IMR-90 (cell line): ENCODE measurements at regions not wholly inside any gene's neighbourhood (a gene's known extent, or its start where the extent isn't known, plus 50 kb on each side); places are given as distances from the start of the nearest gene placed in this dataset.
"Not testable (repeated sequence)": the region's sequence is repeated elsewhere in the genome, so short reads cannot be mapped to it uniquely, and the experiment has no call there.

ENCODE experiments used
- CEBPB ChIP-seq: IDR thresholded peaks from 2 replicates; pipeline ENCODE4 v1.6.1; 2012; ENCODE audit warnings: low read depth, low read length, improper control_type of control experiment
- CHD1 ChIP-seq: IDR thresholded peaks from 2 replicates; pipeline ENCODE4 v1.6.1; 2012; ENCODE audit warnings: low read depth, low read length, improper control_type of control experiment
- FOS ChIP-seq: fragments of 150-350 bp; IDR thresholded peaks from 2 replicates; pipeline ENCODE4 v1.6.1; 2016; ENCODE audit warnings: low read depth, low read length
- MAFK ChIP-seq: IDR thresholded peaks from 2 replicates; pipeline ENCODE4 v1.6.1; 2012; ENCODE audit warnings: low read depth, low read length, improper control_type of control experiment
- MXI1 ChIP-seq: IDR thresholded peaks from 2 replicates; pipeline ENCODE4 v1.6.1; 2012; ENCODE audit warnings: low read depth, mild to moderate bottlenecking, low read length, moderate library complexity, borderline replicate concordance
- NFE2L2 ChIP-seq: fragments of 150-350 bp; IDR thresholded peaks from 2 replicates; pipeline ENCODE4 v1.6.1; 2016; ENCODE audit warnings: low read depth, mild to moderate bottlenecking, low read length
- POLR2A ChIP-seq: IDR thresholded peaks from 2 replicates; pipeline ENCODE4 v1.6.1; 2012; ENCODE audit warnings: mild to moderate bottlenecking, low read depth, low read length
- RAD21 ChIP-seq: IDR thresholded peaks from 2 replicates; pipeline ENCODE4 v1.6.1; 2012; ENCODE audit warnings: low read length, improper control_type of control experiment
- RCOR1 ChIP-seq: IDR thresholded peaks from 2 replicates; pipeline ENCODE4 v1.6.1; 2012; ENCODE audit warnings: mild to moderate bottlenecking, low read length, improper control_type of control experiment; ENCODE audit not compliant: insufficient replicate concordance
- RFX5 ChIP-seq: IDR thresholded peaks from 2 replicates; pipeline ENCODE4 v1.8.0; 2012; ENCODE audit warnings: low read depth, mild to moderate bottlenecking, low read length, moderate library complexity
- SMC3 ChIP-seq: fragments of 150-350 bp; IDR thresholded peaks from 2 replicates; pipeline ENCODE4 v1.6.1; 2016; ENCODE audit warnings: low read depth, mild to moderate bottlenecking, antibody characterized with exemption, low read length, moderate library complexity
- USF2 ChIP-seq: fragments of 150-350 bp; IDR thresholded peaks from 2 replicates; pipeline ENCODE4 v1.6.1; 2017; ENCODE audit warnings: mild to moderate bottlenecking, antibody characterized with exemption, low read length, low read depth
- TF ChIP-seq, protein P1 (sequence below): conservative IDR thresholded peaks from 2 replicates; pipeline ENCODE4 v1.5.1; 2012; ENCODE audit warnings: mild to moderate bottlenecking, low read depth, low read length, improper control_type of control experiment

GRCh38 chrX:40222612-40223011 lies 124.9 kb upstream of the BCOR start:
- not testable (repeated sequence) for TF ChIP-seq MXI1, RAD21, POLR2A, CEBPB, MAFK, CHD1, SMC3, FOS, RFX5, RCOR1, USF2, NFE2L2
- TF ChIP-seq, protein P1, sequence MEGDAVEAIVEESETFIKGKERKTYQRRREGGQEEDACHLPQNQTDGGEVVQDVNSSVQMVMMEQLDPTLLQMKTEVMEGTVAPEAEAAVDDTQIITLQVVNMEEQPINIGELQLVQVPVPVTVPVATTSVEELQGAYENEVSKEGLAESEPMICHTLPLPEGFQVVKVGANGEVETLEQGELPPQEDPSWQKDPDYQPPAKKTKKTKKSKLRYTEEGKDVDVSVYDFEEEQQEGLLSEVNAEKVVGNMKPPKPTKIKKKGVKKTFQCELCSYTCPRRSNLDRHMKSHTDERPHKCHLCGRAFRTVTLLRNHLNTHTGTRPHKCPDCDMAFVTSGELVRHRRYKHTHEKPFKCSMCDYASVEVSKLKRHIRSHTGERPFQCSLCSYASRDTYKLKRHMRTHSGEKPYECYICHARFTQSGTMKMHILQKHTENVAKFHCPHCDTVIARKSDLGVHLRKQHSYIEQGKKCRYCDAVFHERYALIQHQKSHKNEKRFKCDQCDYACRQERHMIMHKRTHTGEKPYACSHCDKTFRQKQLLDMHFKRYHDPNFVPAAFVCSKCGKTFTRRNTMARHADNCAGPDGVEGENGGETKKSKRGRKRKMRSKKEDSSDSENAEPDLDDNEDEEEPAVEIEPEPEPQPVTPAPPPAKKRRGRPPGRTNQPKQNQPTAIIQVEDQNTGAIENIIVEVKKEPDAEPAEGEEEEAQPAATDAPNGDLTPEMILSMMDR, result not testable (repeated sequence)
